ENCODE measurements at regions not wholly inside any gene's neighbourhood (a gene's known extent, or its start where the extent isn't known, plus 50 kb on each side); places are given as distances from the start of the nearest gene placed in this dataset.
"Not testable (repeated sequence)": the region's sequence is repeated elsewhere in the genome, so short reads cannot be mapped to it uniquely, and the experiment has no call there.

DNA sequence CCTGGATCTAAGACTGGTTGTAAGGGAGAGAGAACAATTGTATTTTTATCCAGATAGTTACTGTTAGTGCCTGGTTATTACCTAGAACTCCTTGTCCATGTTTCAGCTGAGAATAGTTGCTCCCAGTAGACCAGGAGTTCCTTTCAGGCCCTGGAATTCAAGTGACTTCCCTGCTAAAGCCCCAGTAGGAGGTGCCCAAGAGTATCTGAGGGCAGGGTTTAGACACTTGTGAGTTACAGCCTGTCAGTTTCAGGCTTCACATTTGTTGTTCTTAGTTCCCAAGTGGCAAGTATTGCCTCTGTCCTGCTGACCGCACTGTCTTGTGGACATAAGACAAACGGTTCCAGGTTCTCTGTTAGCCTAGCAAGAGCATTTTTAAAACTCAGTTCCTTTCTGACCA, 743.9 kb upstream of the SEMA6A start:
- peak; percentile 32 for DNase-seq (ENCODE audit: low spot score)
- CTCF ChIA-PET, result interaction anchor here (0.6 to 0.7 kb wide), 2 partner anchors 16 to 137 kb away, joined by 3 read pairs; no protein-coding TSS in a partner anchor

DNA sequence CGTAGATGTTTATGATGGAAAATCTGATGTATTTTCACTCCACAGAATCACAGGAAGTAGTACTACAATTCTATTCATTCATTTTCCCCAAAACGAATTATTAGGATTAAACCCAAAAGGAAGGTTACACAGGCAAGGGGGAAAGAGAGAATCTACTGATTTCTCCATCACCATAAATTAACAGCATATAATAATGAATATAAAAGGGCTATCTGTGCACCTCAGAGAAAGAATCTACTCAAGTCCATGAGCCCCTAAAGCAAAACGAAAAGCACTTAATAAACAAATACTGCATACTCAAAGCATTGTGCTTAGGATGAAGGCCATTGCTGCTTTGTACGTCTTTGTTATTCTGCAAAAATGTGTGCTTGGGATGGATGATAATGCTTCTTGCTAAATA, 740.5 kb upstream of the SEMA6A start:
- ChIA-PET POLR2A (no interaction called here), CTCF (no interaction called here)
- Mint-ChIP-seq H3K36me3 (no peaks in the 10 kb centered on the region), H3K27me3 (ENCODE audit: low read depth) (no peaks in the 10 kb centered on the region), H3K27ac (no peak overlapping the region), H3K4me1 (peaks cover 26% of the 10 kb centered on the region), H3K4me3 (no peak overlapping the region), H3K9me3 (no peaks in the 10 kb centered on the region)
- no peak for ATAC-seq
- TF ChIP-seq, protein P1, sequence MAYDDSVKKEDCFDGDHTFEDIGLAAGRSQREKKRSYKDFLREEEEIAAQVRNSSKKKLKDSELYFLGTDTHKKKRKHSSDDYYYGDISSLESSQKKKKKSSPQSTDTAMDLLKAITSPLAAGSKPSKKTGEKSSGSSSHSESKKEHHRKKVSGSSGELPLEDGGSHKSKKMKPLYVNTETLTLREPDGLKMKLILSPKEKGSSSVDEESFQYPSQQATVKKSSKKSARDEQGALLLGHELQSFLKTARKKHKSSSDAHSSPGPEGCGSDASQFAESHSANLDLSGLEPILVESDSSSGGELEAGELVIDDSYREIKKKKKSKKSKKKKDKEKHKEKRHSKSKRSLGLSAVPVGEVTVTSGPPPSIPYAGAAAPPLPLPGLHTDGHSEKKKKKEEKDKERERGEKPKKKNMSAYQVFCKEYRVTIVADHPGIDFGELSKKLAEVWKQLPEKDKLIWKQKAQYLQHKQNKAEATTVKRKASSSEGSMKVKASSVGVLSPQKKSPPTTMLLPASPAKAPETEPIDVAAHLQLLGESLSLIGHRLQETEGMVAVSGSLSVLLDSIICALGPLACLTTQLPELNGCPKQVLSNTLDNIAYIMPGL (CRISPR knock-in tag; IDR thresholded peaks at IDR 0.05), result no peak
- TF ChIP-seq ZNF121 (CRISPR knock-in tag; IDR thresholded peaks at IDR 0.05) (no peak), JUN (CRISPR knock-in tag; IDR thresholded peaks at IDR 0.05) (no peak), ZNF232 (CRISPR knock-in tag; IDR thresholded peaks at IDR 0.05) (no peak)
- TF ChIP-seq, protein P2, sequence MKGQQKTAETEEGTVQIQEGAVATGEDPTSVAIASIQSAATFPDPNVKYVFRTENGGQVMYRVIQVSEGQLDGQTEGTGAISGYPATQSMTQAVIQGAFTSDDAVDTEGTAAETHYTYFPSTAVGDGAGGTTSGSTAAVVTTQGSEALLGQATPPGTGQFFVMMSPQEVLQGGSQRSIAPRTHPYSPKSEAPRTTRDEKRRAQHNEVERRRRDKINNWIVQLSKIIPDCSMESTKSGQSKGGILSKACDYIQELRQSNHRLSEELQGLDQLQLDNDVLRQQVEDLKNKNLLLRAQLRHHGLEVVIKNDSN (CRISPR knock-in tag; IDR thresholded peaks at IDR 0.05), result no peak
- TF ChIP-seq, protein P3, sequence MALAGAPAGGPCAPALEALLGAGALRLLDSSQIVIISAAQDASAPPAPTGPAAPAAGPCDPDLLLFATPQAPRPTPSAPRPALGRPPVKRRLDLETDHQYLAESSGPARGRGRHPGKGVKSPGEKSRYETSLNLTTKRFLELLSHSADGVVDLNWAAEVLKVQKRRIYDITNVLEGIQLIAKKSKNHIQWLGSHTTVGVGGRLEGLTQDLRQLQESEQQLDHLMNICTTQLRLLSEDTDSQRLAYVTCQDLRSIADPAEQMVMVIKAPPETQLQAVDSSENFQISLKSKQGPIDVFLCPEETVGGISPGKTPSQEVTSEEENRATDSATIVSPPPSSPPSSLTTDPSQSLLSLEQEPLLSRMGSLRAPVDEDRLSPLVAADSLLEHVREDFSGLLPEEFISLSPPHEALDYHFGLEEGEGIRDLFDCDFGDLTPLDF (CRISPR knock-in tag; IDR thresholded peaks at IDR 0.05), result no peak
- DNase-seq (ENCODE audit: low spot score), result no peak

More for the DNA sequence above, 743.9 kb upstream of the SEMA6A start:
- Mint-ChIP-seq H3K4me1 (peaks cover 18% of the 10 kb centered on the region), H3K9me3 (no peaks in the 10 kb centered on the region), H3K4me3 (no peak overlapping the region), H3K36me3 (no peaks in the 10 kb centered on the region), H3K27me3 (ENCODE audit: low read depth) (no peaks in the 10 kb centered on the region), H3K27ac (no peak overlapping the region)
- POLR2A ChIA-PET, result no interaction called here
- TF ChIP-seq, protein P4, sequence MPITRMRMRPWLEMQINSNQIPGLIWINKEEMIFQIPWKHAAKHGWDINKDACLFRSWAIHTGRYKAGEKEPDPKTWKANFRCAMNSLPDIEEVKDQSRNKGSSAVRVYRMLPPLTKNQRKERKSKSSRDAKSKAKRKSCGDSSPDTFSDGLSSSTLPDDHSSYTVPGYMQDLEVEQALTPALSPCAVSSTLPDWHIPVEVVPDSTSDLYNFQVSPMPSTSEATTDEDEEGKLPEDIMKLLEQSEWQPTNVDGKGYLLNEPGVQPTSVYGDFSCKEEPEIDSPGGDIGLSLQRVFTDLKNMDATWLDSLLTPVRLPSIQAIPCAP (CRISPR knock-in tag; IDR thresholded peaks at IDR 0.05), result no peak
- TF ChIP-seq NR2C2 (CRISPR knock-in tag; IDR thresholded peaks at IDR 0.05) (no peak), NFYB (CRISPR knock-in tag; conservative IDR thresholded peaks at IDR 0.05; ENCODE audit: low read depth) (no peak), ZNF232 (CRISPR knock-in tag; IDR thresholded peaks at IDR 0.05) (no peak), ZNF396 (CRISPR knock-in tag; IDR thresholded peaks at IDR 0.05; ENCODE audit: borderline replicate concordance) (no peak)
- TF ChIP-seq, protein P5, sequence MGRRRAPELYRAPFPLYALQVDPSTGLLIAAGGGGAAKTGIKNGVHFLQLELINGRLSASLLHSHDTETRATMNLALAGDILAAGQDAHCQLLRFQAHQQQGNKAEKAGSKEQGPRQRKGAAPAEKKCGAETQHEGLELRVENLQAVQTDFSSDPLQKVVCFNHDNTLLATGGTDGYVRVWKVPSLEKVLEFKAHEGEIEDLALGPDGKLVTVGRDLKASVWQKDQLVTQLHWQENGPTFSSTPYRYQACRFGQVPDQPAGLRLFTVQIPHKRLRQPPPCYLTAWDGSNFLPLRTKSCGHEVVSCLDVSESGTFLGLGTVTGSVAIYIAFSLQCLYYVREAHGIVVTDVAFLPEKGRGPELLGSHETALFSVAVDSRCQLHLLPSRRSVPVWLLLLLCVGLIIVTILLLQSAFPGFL (CRISPR knock-in tag; IDR thresholded peaks at IDR 0.05; ENCODE audit: borderline replicate concordance), result no peak
- TF ChIP-seq, protein P6, sequence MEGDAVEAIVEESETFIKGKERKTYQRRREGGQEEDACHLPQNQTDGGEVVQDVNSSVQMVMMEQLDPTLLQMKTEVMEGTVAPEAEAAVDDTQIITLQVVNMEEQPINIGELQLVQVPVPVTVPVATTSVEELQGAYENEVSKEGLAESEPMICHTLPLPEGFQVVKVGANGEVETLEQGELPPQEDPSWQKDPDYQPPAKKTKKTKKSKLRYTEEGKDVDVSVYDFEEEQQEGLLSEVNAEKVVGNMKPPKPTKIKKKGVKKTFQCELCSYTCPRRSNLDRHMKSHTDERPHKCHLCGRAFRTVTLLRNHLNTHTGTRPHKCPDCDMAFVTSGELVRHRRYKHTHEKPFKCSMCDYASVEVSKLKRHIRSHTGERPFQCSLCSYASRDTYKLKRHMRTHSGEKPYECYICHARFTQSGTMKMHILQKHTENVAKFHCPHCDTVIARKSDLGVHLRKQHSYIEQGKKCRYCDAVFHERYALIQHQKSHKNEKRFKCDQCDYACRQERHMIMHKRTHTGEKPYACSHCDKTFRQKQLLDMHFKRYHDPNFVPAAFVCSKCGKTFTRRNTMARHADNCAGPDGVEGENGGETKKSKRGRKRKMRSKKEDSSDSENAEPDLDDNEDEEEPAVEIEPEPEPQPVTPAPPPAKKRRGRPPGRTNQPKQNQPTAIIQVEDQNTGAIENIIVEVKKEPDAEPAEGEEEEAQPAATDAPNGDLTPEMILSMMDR (IDR thresholded peaks at IDR 0.05), result peak; percentile 18; the same call in 1 of the 2 replicates
- TF ChIP-seq, protein P2 (CRISPR knock-in tag; IDR thresholded peaks at IDR 0.05), result no peak
- ATAC-seq, result peak; percentile 98

DNA sequence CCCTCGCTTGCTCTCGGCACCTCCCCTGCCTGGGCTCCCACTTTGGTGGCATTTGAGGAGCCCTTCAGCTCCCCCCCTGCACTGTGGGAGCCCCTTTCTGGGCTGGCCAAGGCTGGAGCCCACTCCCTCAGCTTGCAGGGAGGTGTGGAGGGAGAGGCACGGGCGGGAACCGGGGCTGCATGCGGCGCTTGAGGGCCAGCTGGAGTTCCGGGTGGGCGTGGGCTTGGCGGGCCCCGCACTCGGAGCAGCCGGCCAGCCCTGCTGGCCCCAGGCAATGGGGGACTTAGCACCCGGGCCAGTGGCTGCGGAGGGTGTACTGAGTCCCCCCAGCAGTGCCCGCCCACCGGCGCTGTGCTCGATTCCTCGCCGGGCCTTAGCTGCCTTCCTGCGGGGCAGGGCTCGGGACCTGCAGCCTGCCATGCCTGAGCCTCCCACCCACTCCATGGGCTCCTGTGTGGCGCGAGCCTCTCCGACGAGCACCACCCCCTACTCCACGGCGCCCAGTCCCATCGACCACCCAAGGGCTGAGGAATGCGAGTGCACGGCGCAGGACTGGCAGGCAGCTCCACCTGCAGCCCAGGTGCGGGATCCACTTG, 730.0 kb upstream of the SEMA6A start:
- H3K4me3 Mint-ChIP-seq; H3K27ac Mint-ChIP-seq; H3K27me3 Mint-ChIP-seq (ENCODE audit: low read depth); ATAC-seq; POLR2A ChIA-PET: not testable (repeated sequence)
- Mint-ChIP-seq H3K4me1 (peaks cover 14% of the 10 kb centered on the region), H3K36me3 (peaks cover 12% of the 10 kb centered on the region; the same call in 1 of the 2 replicates), H3K9me3 (peaks cover 11% of the 10 kb centered on the region)
- DNase-seq (ENCODE audit: low spot score), result peak; percentile 20
- CTCF ChIA-PET, result interaction anchor here (1.0 kb wide), 1 partner anchor 728 kb away, joined by 3 read pairs; no protein-coding TSS in a partner anchor
